ENCODE measurements at regions not wholly inside any gene's neighbourhood (a gene's known extent, or its start where the extent isn't known, plus 50 kb on each side); places are given as distances from the start of the nearest gene placed in this dataset.

- TF ChIP-seq POLR2AphosphoS5 (IDR thresholded peaks at IDR 0.05) = no peak
- TF ChIP-seq, protein P1, sequence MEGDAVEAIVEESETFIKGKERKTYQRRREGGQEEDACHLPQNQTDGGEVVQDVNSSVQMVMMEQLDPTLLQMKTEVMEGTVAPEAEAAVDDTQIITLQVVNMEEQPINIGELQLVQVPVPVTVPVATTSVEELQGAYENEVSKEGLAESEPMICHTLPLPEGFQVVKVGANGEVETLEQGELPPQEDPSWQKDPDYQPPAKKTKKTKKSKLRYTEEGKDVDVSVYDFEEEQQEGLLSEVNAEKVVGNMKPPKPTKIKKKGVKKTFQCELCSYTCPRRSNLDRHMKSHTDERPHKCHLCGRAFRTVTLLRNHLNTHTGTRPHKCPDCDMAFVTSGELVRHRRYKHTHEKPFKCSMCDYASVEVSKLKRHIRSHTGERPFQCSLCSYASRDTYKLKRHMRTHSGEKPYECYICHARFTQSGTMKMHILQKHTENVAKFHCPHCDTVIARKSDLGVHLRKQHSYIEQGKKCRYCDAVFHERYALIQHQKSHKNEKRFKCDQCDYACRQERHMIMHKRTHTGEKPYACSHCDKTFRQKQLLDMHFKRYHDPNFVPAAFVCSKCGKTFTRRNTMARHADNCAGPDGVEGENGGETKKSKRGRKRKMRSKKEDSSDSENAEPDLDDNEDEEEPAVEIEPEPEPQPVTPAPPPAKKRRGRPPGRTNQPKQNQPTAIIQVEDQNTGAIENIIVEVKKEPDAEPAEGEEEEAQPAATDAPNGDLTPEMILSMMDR (IDR thresholded peaks at IDR 0.05) = no peak
- no peak for TF ChIP-seq POLR2A (IDR thresholded peaks at IDR 0.05)
- Histone ChIP-seq H3K36me3 (no peaks in the 10 kb centered on the region), H3K9me3 (no peaks in the 10 kb centered on the region), H3K27ac (no peak overlapping the region), H3K4me1 (no peaks in the 10 kb centered on the region), H3K27me3 (no peaks in the 10 kb centered on the region), H3K4me3 (no peak overlapping the region)
- intact Hi-C loops (cut with DNase I; ENCODE audit: low total_unique reads) = no loop called here
- no peak for DNase-seq (ENCODE audit: low spot score in 2 of 2)
Measured at GRCh38 chr3:150110097-150110496, 139.4 kb upstream of the PFN2 start.

DNA sequence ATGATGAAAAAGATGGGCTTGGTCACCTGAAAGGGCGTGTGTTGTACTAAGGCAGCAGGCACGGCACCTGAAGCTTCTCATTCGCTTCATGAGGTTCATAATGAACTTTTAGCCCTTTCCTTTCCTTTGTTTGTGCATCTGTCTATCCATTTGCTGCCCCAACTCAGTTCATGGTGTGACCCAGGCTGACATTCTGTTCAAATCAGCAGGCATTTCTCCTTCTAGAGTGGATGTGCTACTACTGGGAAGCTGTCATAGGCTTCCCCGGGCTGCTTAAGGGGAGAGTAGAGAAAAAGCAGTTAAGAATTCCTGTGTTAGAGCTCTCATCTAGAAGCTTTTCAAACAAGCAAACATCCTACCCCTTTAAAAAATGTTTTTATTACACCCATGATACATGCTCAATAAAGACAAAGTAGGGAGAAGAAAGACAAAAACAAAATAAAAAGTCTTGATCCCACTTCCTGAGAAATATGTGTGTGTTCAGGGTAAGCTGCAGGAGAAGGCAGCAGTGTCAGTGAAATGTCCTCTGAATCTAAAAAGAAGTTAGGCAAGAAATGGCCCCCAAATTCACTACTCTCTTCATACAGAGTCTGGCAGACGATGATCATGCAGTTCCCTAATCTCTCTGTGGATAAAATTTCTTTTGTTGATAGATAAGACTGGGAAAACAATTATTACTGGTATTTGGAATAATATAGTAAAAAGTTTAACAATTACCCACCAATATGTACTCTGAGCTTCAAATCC, 136.9 kb upstream of the PFN2 start:
- TF ChIP-seq, protein P1 (IDR thresholded peaks at IDR 0.05) = no peak
- TF ChIP-seq POLR2AphosphoS5 (IDR thresholded peaks at IDR 0.05) (no peak), POLR2A (IDR thresholded peaks at IDR 0.05) (no peak)
- H3K9me3 ChIP-seq = no peaks in the 10 kb centered on the region
- H3K4me1 ChIP-seq = no peaks in the 10 kb centered on the region
- H3K27me3 ChIP-seq = no peaks in the 10 kb centered on the region
- intact Hi-C loops (cut with DNase I; ENCODE audit: low total_unique reads) = no loop called here
- H3K27ac ChIP-seq = no peak overlapping the region
- no peak for DNase-seq (ENCODE audit: low spot score in 2 of 2)
- no peak overlapping the region for H3K4me3 ChIP-seq
- no peaks in the 10 kb centered on the region for H3K36me3 ChIP-seq

DNA sequence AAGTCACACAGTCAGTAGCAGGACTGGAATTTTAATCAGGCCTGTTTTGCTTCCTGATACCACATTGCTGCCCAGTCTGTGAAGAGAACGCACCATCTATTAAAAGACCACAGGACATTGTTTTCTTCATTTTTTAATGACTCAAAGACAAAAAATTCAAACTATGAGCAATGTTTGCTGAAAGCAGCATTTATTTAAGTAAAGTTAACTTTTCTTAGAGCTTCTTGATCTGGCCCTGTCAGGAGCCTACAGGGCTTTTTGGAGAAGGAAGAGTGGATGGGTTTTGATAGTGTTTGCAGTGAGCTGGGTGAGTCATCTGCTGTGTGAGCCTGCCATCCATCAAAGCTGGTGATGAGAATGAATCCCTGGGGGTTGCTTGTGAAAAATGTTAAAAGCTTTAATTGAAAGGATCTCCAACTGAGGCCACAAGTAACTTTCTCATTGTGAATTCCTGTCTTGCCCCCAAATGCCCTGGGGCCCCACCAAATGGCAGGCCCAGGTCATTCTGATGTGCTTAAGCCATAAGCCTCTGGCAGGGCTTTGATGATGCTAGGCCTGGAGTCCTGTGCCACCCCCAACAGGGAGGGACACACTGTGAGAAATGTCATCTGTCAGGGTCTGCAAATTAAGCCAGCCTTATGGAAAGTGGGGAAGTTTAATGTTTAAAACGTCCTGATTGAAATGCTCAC, 136.2 kb upstream of the PFN2 start:
- Histone ChIP-seq H3K9me3 (no peaks in the 10 kb centered on the region), H3K4me1 (no peaks in the 10 kb centered on the region), H3K4me3 (no peak overlapping the region), H3K36me3 (no peaks in the 10 kb centered on the region), H3K27ac (no peak overlapping the region), H3K27me3 (no peaks in the 10 kb centered on the region)
- TF ChIP-seq, protein P1 (IDR thresholded peaks at IDR 0.05) = no peak
- TF ChIP-seq POLR2AphosphoS5 (IDR thresholded peaks at IDR 0.05) (no peak), POLR2A (IDR thresholded peaks at IDR 0.05) (no peak)
- intact Hi-C loops (cut with DNase I; ENCODE audit: low total_unique reads) = no loop called here
- DNase-seq (ENCODE audit: low spot score in 2 of 2) = no peak

DNA sequence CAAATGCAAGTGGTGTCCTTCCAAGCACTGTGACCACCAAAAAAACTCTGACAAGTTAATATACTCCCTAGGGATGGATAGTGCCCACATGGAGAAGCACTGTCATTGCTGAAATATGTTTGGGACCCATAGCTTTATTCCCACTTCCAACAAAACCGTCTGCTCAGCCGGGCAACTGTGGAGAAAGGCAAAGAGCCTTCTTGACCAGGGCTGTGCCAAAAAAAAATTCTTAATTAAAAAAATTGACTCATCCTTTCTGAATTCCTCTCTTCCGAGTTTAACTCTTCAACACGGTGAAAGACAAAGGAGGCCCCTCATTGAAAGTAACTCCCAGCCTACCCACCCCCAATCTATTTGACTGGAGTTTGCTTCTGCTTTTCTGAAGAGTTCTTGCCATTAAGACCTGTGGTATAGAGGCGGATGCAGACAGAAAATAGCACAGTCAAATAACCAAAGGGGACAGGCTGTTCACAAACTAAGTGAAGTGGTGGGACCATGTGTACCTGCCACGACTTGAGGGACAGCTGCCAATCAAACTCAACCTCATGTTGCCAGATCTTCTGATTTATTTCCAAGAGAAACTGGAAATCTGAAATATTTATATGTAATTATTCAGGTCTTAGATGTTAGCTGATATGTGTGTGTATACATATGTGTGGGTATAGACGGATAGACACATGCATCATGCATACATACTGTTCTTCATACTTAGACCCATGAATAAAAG, 135.4 kb upstream of the PFN2 start:
- TF ChIP-seq, protein P1 (IDR thresholded peaks at IDR 0.05) = no peak
- TF ChIP-seq POLR2AphosphoS5 (IDR thresholded peaks at IDR 0.05) (no peak), POLR2A (IDR thresholded peaks at IDR 0.05) (no peak)
- no peak for DNase-seq (ENCODE audit: low spot score in 2 of 2)
- H3K4me1 ChIP-seq = no peaks in the 10 kb centered on the region
- H3K9me3 ChIP-seq = no peaks in the 10 kb centered on the region
- intact Hi-C loops (cut with DNase I; ENCODE audit: low total_unique reads) = no loop called here
- H3K27ac ChIP-seq = no peak overlapping the region
- no peaks in the 10 kb centered on the region for H3K36me3 ChIP-seq
- H3K4me3 ChIP-seq = no peak overlapping the region
- H3K27me3 ChIP-seq = no peaks in the 10 kb centered on the region

GRCh38 chr3:150105025-150105424, 134.3 kb upstream of the PFN2 start:
- TF ChIP-seq, protein P1 (IDR thresholded peaks at IDR 0.05) = no peak
- TF ChIP-seq POLR2AphosphoS5 (IDR thresholded peaks at IDR 0.05) (no peak), POLR2A (IDR thresholded peaks at IDR 0.05) (no peak)
- Histone ChIP-seq H3K36me3 (no peaks in the 10 kb centered on the region), H3K4me1 (no peaks in the 10 kb centered on the region), H3K27me3 (no peaks in the 10 kb centered on the region), H3K27ac (no peak overlapping the region), H3K4me3 (no peak overlapping the region), H3K9me3 (no peaks in the 10 kb centered on the region)
- intact Hi-C loops (cut with DNase I; ENCODE audit: low total_unique reads) = no loop called here
- no peak for DNase-seq (ENCODE audit: low spot score in 2 of 2)
